ENCODE measurements at regions not wholly inside any gene's neighbourhood (a gene's known extent, or its start where the extent isn't known, plus 50 kb on each side); places are given as distances from the start of the nearest gene placed in this dataset.

DNA sequence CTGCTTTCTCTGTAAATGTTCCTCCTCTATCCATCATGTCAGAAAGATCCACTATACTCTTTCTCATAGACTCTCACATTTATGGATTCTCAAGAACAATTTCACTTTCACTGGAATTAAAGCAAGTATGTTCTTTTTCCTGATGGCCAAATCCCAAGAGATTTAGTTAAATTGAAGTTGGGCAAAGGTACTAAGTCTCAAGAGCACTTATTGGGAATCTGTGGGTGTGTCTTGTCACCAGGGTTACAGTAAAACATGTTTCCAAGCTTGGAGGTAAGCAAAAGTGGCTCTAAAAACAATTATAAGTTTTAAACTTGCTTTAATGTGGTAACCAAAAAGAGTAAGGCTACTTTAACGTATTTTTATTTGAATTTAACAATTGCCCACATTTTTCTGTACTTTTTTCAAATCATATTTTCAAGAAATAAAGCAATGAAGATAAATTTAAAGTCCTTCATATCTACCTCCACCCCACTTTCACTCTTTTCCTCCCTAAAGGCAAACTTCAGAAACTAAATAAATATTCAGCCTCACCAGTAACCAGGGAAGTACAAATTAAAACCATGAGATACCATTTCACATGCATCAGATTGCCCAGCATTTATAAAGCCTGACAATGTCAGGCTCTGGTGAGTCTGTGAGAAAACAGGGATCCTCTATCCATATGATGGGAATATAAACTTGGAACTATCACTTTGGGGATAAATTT, 387.4 kb downstream of the CETN3 start:
- Histone ChIP-seq H3K9me3 (ENCODE audit: low read length) (no peaks in the 10 kb centered on the region), H3K27me3 (ENCODE audit: insufficient read depth, low read depth, low read length) (no peaks in the 10 kb centered on the region), H3F3A (ENCODE audit: insufficient read depth, low read length, poor library complexity, severe bottlenecking) (no peaks in the 10 kb centered on the region), H3K27ac (ENCODE audit: low read length) (no peak overlapping the region), H3K79me2 (replicated peaks; ENCODE audit: insufficient read depth, low read length) (no peaks in the 10 kb centered on the region), H3K36me3 (ENCODE audit: insufficient read depth, low read length) (no peaks in the 10 kb centered on the region), H3K9me2 (ENCODE audit: insufficient read depth, low read length) (no peaks in the 10 kb centered on the region), H4K20me1 (ENCODE audit: insufficient read depth) (no peaks in the 10 kb centered on the region), H3K4me2 (ENCODE audit: low read length) (no peak overlapping the region), H3K4me3 (ENCODE audit: low read length) (no peak overlapping the region), H3K9ac (ENCODE audit: low read length) (no peak overlapping the region), H2AFZ (ENCODE audit: low read depth, low read length) (no peak overlapping the region)
- TF ChIP-seq TAF1 (IDR thresholded peaks at IDR 0.05; ENCODE audit: low read depth) (no peak), EZH2 (IDR thresholded peaks at IDR 0.05; ENCODE audit: borderline replicate concordance, insufficient read depth, low read length, poor library complexity, severe bottlenecking) (no peak)
- TF ChIP-seq, protein P1, sequence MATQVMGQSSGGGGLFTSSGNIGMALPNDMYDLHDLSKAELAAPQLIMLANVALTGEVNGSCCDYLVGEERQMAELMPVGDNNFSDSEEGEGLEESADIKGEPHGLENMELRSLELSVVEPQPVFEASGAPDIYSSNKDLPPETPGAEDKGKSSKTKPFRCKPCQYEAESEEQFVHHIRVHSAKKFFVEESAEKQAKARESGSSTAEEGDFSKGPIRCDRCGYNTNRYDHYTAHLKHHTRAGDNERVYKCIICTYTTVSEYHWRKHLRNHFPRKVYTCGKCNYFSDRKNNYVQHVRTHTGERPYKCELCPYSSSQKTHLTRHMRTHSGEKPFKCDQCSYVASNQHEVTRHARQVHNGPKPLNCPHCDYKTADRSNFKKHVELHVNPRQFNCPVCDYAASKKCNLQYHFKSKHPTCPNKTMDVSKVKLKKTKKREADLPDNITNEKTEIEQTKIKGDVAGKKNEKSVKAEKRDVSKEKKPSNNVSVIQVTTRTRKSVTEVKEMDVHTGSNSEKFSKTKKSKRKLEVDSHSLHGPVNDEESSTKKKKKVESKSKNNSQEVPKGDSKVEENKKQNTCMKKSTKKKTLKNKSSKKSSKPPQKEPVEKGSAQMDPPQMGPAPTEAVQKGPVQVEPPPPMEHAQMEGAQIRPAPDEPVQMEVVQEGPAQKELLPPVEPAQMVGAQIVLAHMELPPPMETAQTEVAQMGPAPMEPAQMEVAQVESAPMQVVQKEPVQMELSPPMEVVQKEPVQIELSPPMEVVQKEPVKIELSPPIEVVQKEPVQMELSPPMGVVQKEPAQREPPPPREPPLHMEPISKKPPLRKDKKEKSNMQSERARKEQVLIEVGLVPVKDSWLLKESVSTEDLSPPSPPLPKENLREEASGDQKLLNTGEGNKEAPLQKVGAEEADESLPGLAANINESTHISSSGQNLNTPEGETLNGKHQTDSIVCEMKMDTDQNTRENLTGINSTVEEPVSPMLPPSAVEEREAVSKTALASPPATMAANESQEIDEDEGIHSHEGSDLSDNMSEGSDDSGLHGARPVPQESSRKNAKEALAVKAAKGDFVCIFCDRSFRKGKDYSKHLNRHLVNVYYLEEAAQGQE (IDR thresholded peaks at IDR 0.05; ENCODE audit: borderline replicate concordance) = no peak
- TF ChIP-seq, protein P2, sequence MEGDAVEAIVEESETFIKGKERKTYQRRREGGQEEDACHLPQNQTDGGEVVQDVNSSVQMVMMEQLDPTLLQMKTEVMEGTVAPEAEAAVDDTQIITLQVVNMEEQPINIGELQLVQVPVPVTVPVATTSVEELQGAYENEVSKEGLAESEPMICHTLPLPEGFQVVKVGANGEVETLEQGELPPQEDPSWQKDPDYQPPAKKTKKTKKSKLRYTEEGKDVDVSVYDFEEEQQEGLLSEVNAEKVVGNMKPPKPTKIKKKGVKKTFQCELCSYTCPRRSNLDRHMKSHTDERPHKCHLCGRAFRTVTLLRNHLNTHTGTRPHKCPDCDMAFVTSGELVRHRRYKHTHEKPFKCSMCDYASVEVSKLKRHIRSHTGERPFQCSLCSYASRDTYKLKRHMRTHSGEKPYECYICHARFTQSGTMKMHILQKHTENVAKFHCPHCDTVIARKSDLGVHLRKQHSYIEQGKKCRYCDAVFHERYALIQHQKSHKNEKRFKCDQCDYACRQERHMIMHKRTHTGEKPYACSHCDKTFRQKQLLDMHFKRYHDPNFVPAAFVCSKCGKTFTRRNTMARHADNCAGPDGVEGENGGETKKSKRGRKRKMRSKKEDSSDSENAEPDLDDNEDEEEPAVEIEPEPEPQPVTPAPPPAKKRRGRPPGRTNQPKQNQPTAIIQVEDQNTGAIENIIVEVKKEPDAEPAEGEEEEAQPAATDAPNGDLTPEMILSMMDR (IDR thresholded peaks at IDR 0.05; ENCODE audit: poor library complexity, severe bottlenecking) = no peak

DNA sequence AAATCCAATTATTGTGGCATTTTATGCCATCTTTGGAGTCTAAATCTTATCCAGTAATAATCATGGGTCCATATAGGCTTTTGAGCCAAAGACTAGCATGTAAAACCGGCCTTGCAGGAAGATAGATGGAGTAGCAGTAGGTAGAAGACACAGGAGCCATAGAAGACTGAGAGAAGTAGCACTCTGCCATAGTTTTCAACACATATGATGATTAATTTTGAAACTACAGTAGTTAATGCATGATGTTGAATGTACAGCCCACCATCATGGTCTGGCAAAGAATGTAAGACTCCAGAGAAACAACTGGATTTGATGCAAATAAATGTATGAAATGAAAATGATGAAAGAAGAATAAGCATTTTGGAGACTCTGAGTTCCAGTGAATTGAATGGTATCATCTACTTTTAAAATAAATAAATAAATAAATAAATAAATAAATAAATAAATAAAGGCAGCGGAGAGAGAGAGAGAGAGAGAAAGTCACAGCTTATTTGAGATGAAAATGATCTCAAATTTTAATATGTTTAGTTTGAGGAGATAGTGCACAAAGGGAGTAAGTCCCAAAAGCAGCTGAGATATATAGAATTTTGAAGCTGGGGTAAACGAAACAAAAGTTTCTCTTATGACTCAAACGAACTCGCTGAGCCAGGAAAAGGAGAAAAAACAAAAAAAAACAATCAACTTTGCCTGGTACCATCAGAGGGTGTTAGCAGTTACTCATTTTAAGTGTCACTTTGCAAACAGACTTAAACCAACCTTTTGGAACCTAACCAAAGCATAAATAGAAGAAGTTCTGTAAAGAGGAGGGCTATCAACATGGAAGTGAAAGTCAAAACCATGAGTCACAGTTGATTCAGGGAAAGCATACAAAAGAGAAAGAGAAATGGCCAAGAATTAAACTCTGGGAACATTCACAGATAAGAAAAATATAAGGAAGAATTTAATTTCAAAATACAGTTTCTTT, 388.7 kb downstream of the CETN3 start:
- H3K4me2 ChIP-seq (ENCODE audit: low read length) = no peak overlapping the region
- H3K9ac ChIP-seq (ENCODE audit: low read length) = no peak overlapping the region
- no peaks in the 10 kb centered on the region for H3F3A ChIP-seq (ENCODE audit: insufficient read depth, low read length, poor library complexity, severe bottlenecking)
- H3K79me2 ChIP-seq (replicated peaks; ENCODE audit: insufficient read depth, low read length) = no peaks in the 10 kb centered on the region
- H2AFZ ChIP-seq (ENCODE audit: low read depth, low read length) = no peak overlapping the region
- H3K9me2 ChIP-seq (ENCODE audit: insufficient read depth, low read length) = no peaks in the 10 kb centered on the region
- no peaks in the 10 kb centered on the region for H3K9me3 ChIP-seq (ENCODE audit: low read length)
- no peak overlapping the region for H3K4me3 ChIP-seq (ENCODE audit: low read length)
- no peaks in the 10 kb centered on the region for H3K36me3 ChIP-seq (ENCODE audit: insufficient read depth, low read length)
- H3K27ac ChIP-seq (ENCODE audit: low read length) = no peak overlapping the region
- TF ChIP-seq SMC3 (conservative IDR thresholded peaks at IDR 0.05; ENCODE audit: poor library complexity) (no peak), EZH2 (IDR thresholded peaks at IDR 0.05; ENCODE audit: borderline replicate concordance, insufficient read depth, low read length, poor library complexity, severe bottlenecking) (no peak), POLR2AphosphoS5 (IDR thresholded peaks at IDR 0.05) (no peak), RAD21 (conservative IDR thresholded peaks at IDR 0.05) (no peak), TAF1 (IDR thresholded peaks at IDR 0.05; ENCODE audit: low read depth) (no peak)
- TF ChIP-seq, protein P1 (IDR thresholded peaks at IDR 0.05; ENCODE audit: borderline replicate concordance) = no peak
- H3K27me3 ChIP-seq (ENCODE audit: insufficient read depth, low read depth, low read length) = no peaks in the 10 kb centered on the region
- no peaks in the 10 kb centered on the region for H4K20me1 ChIP-seq (ENCODE audit: insufficient read depth)

All from neural cell (in vitro differentiated cells).